Right cardiac atrium (tissue), 5 donors: ENCODE measurements at regions not wholly inside any gene's neighbourhood (a gene's known extent, or its start where the extent isn't known, plus 50 kb on each side); places are given as distances from the start of the nearest gene placed in this dataset.
A peak's percentile ranks its signal among the peaks of the same experiment; 100 is the strongest.

Experiments
- ATAC-seq, 2 donors: fragments of 200-7000 bp; cut with Tn5 transposase; one replicate each; pipeline versions ENCODE4 v1.8.0 to v1.9.1; 2020; ENCODE audit warnings: moderate library complexity in 2 of 2, mild to moderate bottlenecking in 1 of 2
- DNase-seq, 3 donors: peaks; one replicate each; pipeline ENCODE4 v3.0.0-alpha.2; 2020
- H3K27ac ChIP-seq: one replicate; pipeline ENCODE4 v1.5.1; 2013; ENCODE audit warnings: mild to moderate bottlenecking, low read length, control low read depth, moderate library complexity
- H3K27me3 ChIP-seq: one replicate; pipeline ENCODE4 v1.6.1; 2013; ENCODE audit not compliant: control insufficient read depth, insufficient read depth
- H3K4me1 ChIP-seq: one replicate; pipeline ENCODE4 v1.6.1; 2013; ENCODE audit warnings: low read length; ENCODE audit not compliant: control insufficient read depth, insufficient read depth
- H3K4me3 ChIP-seq: one replicate; pipeline ENCODE4 v1.5.1; 2013; ENCODE audit warnings: low read length, control low read depth
- H3K9me3 ChIP-seq: one replicate; pipeline ENCODE4 v1.6.1; 2013; ENCODE audit warnings: low read length; ENCODE audit not compliant: control insufficient read depth
- WGBS: extraction: QIAGEN DNeasy Blood & Tissue Kit; methylation state at CpG from one replicate; pipeline ENCODE4 v1.1.7; 2013; 5-methylcytosine and 5-hydroxymethylcytosine counted together
- intact Hi-C, 4 donors: fragments of 100-400 bp; cut with DNase I; formaldehyde crosslinking; loops; one replicate each; pipeline versions ENCODE4 v1.11.0 to v1.14.0; 2022 to 2023
- donor health status: healthy with polysubstance abuse.
- donor health status: DM: no; HTN: yes; CAD: no.
- donor health status: DM: no; HTN: no; CAD: no.
- donor health status: DM: no; HTN: yes; CAD: no; lungs with severe emphysema.
- donor health status: DM: yes; HTN: yes; CAD: no.

- Histone ChIP-seq H3K27ac (no peak overlapping the region), H3K4me3 (no peak overlapping the region), H3K9me3 (no peaks in the 10 kb centered on the region), H3K4me1 (no peaks in the 10 kb centered on the region), H3K27me3 (no peaks in the 10 kb centered on the region)
- ATAC-seq (no peak), DNase-seq (no peak)
- 72% methylated on average over 1 of the region's 1 CpG for WGBS
- intact Hi-C loops = no loop called here
Observed at GRCh38 chr6:18672852-18673251, 285.7 kb downstream of the RNF144B start.

- no peak overlapping the region for H3K27ac ChIP-seq
- ATAC-seq (no peak), DNase-seq (no peak)
- H3K27me3 ChIP-seq = no peaks in the 10 kb centered on the region
- no peaks in the 10 kb centered on the region for H3K4me1 ChIP-seq
- intact Hi-C loops = no loop called here
- no peaks in the 10 kb centered on the region for H3K9me3 ChIP-seq
- no peak overlapping the region for H3K4me3 ChIP-seq
Observed at GRCh38 chr6:18674346-18674745, 287.2 kb downstream of the RNF144B start.

- 64% methylated on average over 2 of the region's 2 CpGs for WGBS
- no peak for DNase-seq
- H3K9me3 ChIP-seq = no peaks in the 10 kb centered on the region
- no peak for ATAC-seq
- H3K27ac ChIP-seq = no peak overlapping the region
- no peaks in the 10 kb centered on the region for H3K27me3 ChIP-seq
- intact Hi-C loops = no loop called here
- no peaks in the 10 kb centered on the region for H3K4me1 ChIP-seq
- no peak overlapping the region for H3K4me3 ChIP-seq
Observed at GRCh38 chr6:18675881-18676280, 288.7 kb downstream of the RNF144B start.

- Histone ChIP-seq H3K27ac (no peak overlapping the region), H3K9me3 (no peaks in the 10 kb centered on the region), H3K27me3 (no peaks in the 10 kb centered on the region), H3K4me1 (no peaks in the 10 kb centered on the region), H3K4me3 (no peak overlapping the region)
- WGBS = 85% methylated on average over 7 of the region's 7 CpGs
- intact Hi-C loops = no loop called here
- no peak for DNase-seq
- ATAC-seq = no peak
Observed at GRCh38 chr6:18676548-18676947, 289.4 kb downstream of the RNF144B start.

- H3K27me3 ChIP-seq = no peaks in the 10 kb centered on the region
- H3K4me1 ChIP-seq = no peaks in the 10 kb centered on the region
- H3K9me3 ChIP-seq = no peaks in the 10 kb centered on the region
- no peak for ATAC-seq
- H3K27ac ChIP-seq = no peak overlapping the region
- no peak overlapping the region for H3K4me3 ChIP-seq
- DNase-seq = no peak
- intact Hi-C loops = no loop called here
Observed at GRCh38 chr6:18680842-18681241, 293.7 kb downstream of the RNF144B start.

GRCh38 chr6:18681832-18682503, 294.8 kb downstream of the RNF144B start:
- Histone ChIP-seq H3K4me3 (no peak overlapping the region), H3K27ac (no peak overlapping the region), H3K9me3 (no peaks in the 10 kb centered on the region), H3K4me1 (no peaks in the 10 kb centered on the region), H3K27me3 (no peaks in the 10 kb centered on the region)
- intact Hi-C loops = no loop called here
- ATAC-seq (no peak), DNase-seq (no peak)
- 40% methylated on average over 5 of the region's 5 CpGs for WGBS

GRCh38 chr6:18684343-18684742, 297.2 kb downstream of the RNF144B start:
- intact Hi-C loops = no loop called here
- DNase-seq = no peak

GRCh38 chr6:18692929-18693685, 306.0 kb downstream of the RNF144B start:
- Histone ChIP-seq H3K27me3 (peaks cover 3% of the 10 kb centered on the region), H3K27ac (no peak overlapping the region), H3K4me3 (no peak overlapping the region), H3K4me1 (no peaks in the 10 kb centered on the region), H3K9me3 (no peaks in the 10 kb centered on the region)
- DNase-seq (no peak), ATAC-seq (no peak)
- intact Hi-C loops = no loop called here
- WGBS = 77% methylated on average over 7 of the region's 7 CpGs

More at GRCh38 chr6:18684343-18684742, 297.2 kb downstream of the RNF144B start:
- peaks cover 3% of the 10 kb centered on the region for H3K27me3 ChIP-seq
- H3K9me3 ChIP-seq = no peaks in the 10 kb centered on the region
- H3K4me1 ChIP-seq = no peaks in the 10 kb centered on the region
- H3K27ac ChIP-seq = no peak overlapping the region
- 66% methylated on average over 3 of the region's 3 CpGs for WGBS
- no peak overlapping the region for H3K4me3 ChIP-seq
- ATAC-seq = no peak

- DNase-seq (no peak), ATAC-seq (no peak)
- H3K27me3 ChIP-seq = no peaks in the 10 kb centered on the region
Observed at GRCh38 chr6:18693881-18694280, 306.7 kb downstream of the RNF144B start.

GRCh38 chr6:18703546-18703945, 316.4 kb downstream of the RNF144B start:
- no peaks in the 10 kb centered on the region for H3K4me1 ChIP-seq
- WGBS = 52% methylated on average over 3 of the region's 3 CpGs
- intact Hi-C loops = no loop called here
- no peak overlapping the region for H3K4me3 ChIP-seq
- ATAC-seq (no peak), DNase-seq (no peak)
- no peaks in the 10 kb centered on the region for H3K27me3 ChIP-seq
- H3K9me3 ChIP-seq = no peaks in the 10 kb centered on the region
- H3K27ac ChIP-seq = no peak overlapping the region

More at GRCh38 chr6:18693881-18694280, 306.7 kb downstream of the RNF144B start:
- Histone ChIP-seq H3K27ac (no peak overlapping the region), H3K4me3 (no peak overlapping the region), H3K4me1 (no peaks in the 10 kb centered on the region), H3K9me3 (no peaks in the 10 kb centered on the region)
- WGBS = 68% methylated on average over 6 of the region's 6 CpGs
- intact Hi-C loops = no loop called here

GRCh38 chr6:18707714-18708439, 320.7 kb downstream of the RNF144B start:
- peak; percentile 28 to 73 (median 51) for DNase-seq
- no peaks in the 10 kb centered on the region for H3K9me3 ChIP-seq
- no peaks in the 10 kb centered on the region for H3K4me1 ChIP-seq
- ATAC-seq = peak; percentile 40 to 75
- H3K27me3 ChIP-seq = no peaks in the 10 kb centered on the region
- WGBS = 65% methylated on average over 6 of the region's 6 CpGs
- no peak overlapping the region for H3K4me3 ChIP-seq
- intact Hi-C loops = no loop called here
- no peak overlapping the region for H3K27ac ChIP-seq
